ENCODE measurements at regions not wholly inside any gene's neighbourhood (a gene's known extent, or its start where the extent isn't known, plus 50 kb on each side); places are given as distances from the start of the nearest gene placed in this dataset.

GRCh38 chr11:103673773-103674172 is 362.7 kb upstream of the DDI1 start:
- no peaks in the 10 kb centered on the region for H3K4me1 ChIP-seq (ENCODE audit: insufficient read depth, low read length)
- no peaks in the 10 kb centered on the region for H3K9me3 ChIP-seq (ENCODE audit: insufficient read depth, low read depth, low read length)
- no peaks in the 10 kb centered on the region for H3K36me3 ChIP-seq (ENCODE audit: insufficient read depth, low read depth, low read length)
- H3K4me3 ChIP-seq (ENCODE audit: low read length), result no peak overlapping the region
- no peaks in the 10 kb centered on the region for H3K27me3 ChIP-seq (ENCODE audit: insufficient read depth, low read length)
- H3K9ac ChIP-seq (ENCODE audit: low read depth, low read length), result no peak overlapping the region
- H3K27ac ChIP-seq (ENCODE audit: low read length), result no peak overlapping the region

DNA sequence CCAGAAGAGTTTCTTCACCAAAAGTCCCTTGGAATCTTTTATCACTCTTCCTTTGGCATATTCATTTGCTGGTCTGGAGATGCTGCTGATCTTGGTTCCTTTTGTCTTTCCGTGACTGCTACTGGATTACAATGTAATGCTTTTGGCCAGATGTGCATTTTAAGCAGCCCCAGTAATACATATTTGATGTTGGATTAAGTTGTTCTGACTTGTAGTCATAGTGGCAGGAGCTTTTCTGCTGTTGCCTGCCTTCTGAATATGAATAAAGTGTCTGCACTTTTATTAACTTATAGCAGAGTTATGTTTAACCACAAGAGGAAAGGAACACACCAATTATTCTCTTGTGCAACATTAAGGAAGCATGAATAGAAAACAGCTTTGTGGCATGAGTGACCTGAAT is 360.0 kb upstream of the DDI1 start:
- Histone ChIP-seq H3K4me1 (ENCODE audit: insufficient read depth, low read length) (no peaks in the 10 kb centered on the region), H3K4me3 (ENCODE audit: low read length) (no peak overlapping the region), H3K9me3 (ENCODE audit: insufficient read depth, low read depth, low read length) (no peaks in the 10 kb centered on the region), H3K27ac (ENCODE audit: low read length) (no peak overlapping the region), H3K27me3 (ENCODE audit: insufficient read depth, low read length) (no peaks in the 10 kb centered on the region), H3K9ac (ENCODE audit: low read depth, low read length) (no peak overlapping the region), H3K36me3 (ENCODE audit: insufficient read depth, low read depth, low read length) (no peaks in the 10 kb centered on the region)

GRCh38 chr11:103680826-103681225 is 355.6 kb upstream of the DDI1 start:
- Histone ChIP-seq H3K4me1 (ENCODE audit: insufficient read depth, low read length) (no peaks in the 10 kb centered on the region), H3K9ac (ENCODE audit: low read depth, low read length) (no peak overlapping the region), H3K9me3 (ENCODE audit: insufficient read depth, low read depth, low read length) (no peaks in the 10 kb centered on the region), H3K4me3 (ENCODE audit: low read length) (no peak overlapping the region), H3K27me3 (ENCODE audit: insufficient read depth, low read length) (no peaks in the 10 kb centered on the region), H3K27ac (ENCODE audit: low read length) (no peak overlapping the region), H3K36me3 (ENCODE audit: insufficient read depth, low read depth, low read length) (no peaks in the 10 kb centered on the region)

DNA sequence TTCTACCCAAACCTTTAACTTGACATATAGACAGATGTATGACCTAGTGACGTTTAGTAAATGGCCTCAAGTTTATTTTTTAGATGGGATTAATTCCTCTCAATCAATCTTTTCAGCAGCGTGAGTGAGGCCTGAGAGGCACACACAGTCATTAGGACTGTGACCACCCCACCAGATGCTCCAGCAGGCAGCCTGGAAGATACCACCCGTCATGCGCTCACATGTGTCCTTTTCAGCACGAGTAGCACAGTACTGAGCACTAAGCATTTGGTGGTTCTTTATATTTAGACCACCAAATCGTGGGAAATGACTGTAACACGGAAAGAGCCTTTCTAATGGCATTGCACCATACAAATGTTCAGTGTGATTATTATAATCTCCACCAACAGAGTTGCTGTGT is 354.6 kb upstream of the DDI1 start:
- no peak overlapping the region for H3K27ac ChIP-seq (ENCODE audit: low read length)
- H3K27me3 ChIP-seq (ENCODE audit: insufficient read depth, low read length), result no peaks in the 10 kb centered on the region
- peaks cover 3% of the 10 kb centered on the region; the same call in 1 of the 2 replicates for H3K9me3 ChIP-seq (ENCODE audit: insufficient read depth, low read depth, low read length)
- H3K4me1 ChIP-seq (ENCODE audit: insufficient read depth, low read length), result no peaks in the 10 kb centered on the region
- H3K4me3 ChIP-seq (ENCODE audit: low read length), result no peak overlapping the region
- no peak overlapping the region for H3K9ac ChIP-seq (ENCODE audit: low read depth, low read length)
- H3K36me3 ChIP-seq (ENCODE audit: insufficient read depth, low read depth, low read length), result no peaks in the 10 kb centered on the region

- Histone ChIP-seq H3K27me3 (ENCODE audit: insufficient read depth, low read length) (no peaks in the 10 kb centered on the region), H3K36me3 (ENCODE audit: insufficient read depth, low read depth, low read length) (no peaks in the 10 kb centered on the region), H3K9me3 (ENCODE audit: insufficient read depth, low read depth, low read length) (peaks cover 3% of the 10 kb centered on the region; the same call in 1 of the 2 replicates), H3K4me3 (ENCODE audit: low read length) (no peak overlapping the region), H3K27ac (ENCODE audit: low read length) (no peak overlapping the region), H3K9ac (ENCODE audit: low read depth, low read length) (no peak overlapping the region), H3K4me1 (ENCODE audit: insufficient read depth, low read length) (no peaks in the 10 kb centered on the region)
These were observed 353.9 kb upstream of the DDI1 start for GRCh38 chr11:103682318-103683184.

DNA sequence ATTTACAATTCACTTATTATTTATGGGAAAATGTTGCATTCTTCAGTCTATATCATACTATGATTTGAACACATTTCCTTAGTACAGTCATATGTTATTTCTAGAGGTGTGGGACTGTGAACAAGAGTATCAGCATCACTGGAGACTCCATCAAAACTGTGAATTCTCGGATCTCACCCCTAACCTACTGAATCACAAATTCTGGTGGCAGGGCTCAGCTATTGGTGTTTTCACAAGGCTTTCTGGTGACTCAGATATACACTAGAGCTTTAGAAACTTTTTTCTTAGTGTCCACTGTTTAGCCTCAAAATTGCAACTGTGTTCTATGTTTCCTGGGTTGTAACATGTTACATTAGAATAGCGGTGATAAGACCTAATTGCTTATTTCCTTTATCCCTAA is 352.9 kb upstream of the DDI1 start:
- Histone ChIP-seq H3K4me1 (ENCODE audit: insufficient read depth, low read length) (no peaks in the 10 kb centered on the region), H3K9ac (ENCODE audit: low read depth, low read length) (no peak overlapping the region), H3K4me3 (ENCODE audit: low read length) (no peak overlapping the region), H3K9me3 (ENCODE audit: insufficient read depth, low read depth, low read length) (peaks cover 3% of the 10 kb centered on the region; the same call in 1 of the 2 replicates), H3K36me3 (ENCODE audit: insufficient read depth, low read depth, low read length) (no peaks in the 10 kb centered on the region), H3K27ac (ENCODE audit: low read length) (no peak overlapping the region), H3K27me3 (ENCODE audit: insufficient read depth, low read length) (no peaks in the 10 kb centered on the region)

GRCh38 chr11:103688924-103689323 is 347.5 kb upstream of the DDI1 start:
- Histone ChIP-seq H3K36me3 (ENCODE audit: insufficient read depth, low read depth, low read length) (no peaks in the 10 kb centered on the region), H3K4me1 (ENCODE audit: insufficient read depth, low read length) (no peaks in the 10 kb centered on the region), H3K9me3 (ENCODE audit: insufficient read depth, low read depth, low read length) (peaks cover 3% of the 10 kb centered on the region; the same call in 1 of the 2 replicates), H3K27me3 (ENCODE audit: insufficient read depth, low read length) (no peaks in the 10 kb centered on the region), H3K9ac (ENCODE audit: low read depth, low read length) (no peak overlapping the region), H3K27ac (ENCODE audit: low read length) (no peak overlapping the region), H3K4me3 (ENCODE audit: low read length) (no peak overlapping the region)

DNA sequence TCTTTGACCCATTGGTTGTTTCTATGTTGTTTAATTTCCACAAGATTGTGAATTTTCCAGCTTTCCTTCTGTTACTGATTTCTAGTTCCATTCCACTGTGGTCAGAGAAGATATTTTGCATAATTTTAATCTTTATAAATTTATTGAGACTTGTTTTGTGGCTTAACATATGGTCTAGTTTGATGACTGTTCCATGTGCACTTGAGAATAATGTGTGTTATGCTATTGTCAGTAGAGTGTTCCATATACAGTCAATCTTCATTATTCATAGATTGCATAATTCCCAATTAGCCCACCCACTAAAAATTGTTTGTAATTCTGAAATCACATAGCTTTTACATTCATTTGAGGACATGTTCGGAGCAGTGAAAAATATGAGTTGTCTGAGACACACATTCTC is 346.1 kb upstream of the DDI1 start:
- no peaks in the 10 kb centered on the region for H3K4me1 ChIP-seq (ENCODE audit: insufficient read depth, low read length)
- no peak overlapping the region for H3K4me3 ChIP-seq (ENCODE audit: low read length)
- H3K9ac ChIP-seq (ENCODE audit: low read depth, low read length), result no peak overlapping the region

GRCh38 chr11:103696123-103696522 is 340.3 kb upstream of the DDI1 start:
- no peaks in the 10 kb centered on the region for H3K4me1 ChIP-seq (ENCODE audit: insufficient read depth, low read length)
- H3K27ac ChIP-seq (ENCODE audit: low read length), result no peak overlapping the region
- no peak overlapping the region for H3K9ac ChIP-seq (ENCODE audit: low read depth, low read length)
- no peaks in the 10 kb centered on the region for H3K9me3 ChIP-seq (ENCODE audit: insufficient read depth, low read depth, low read length)
- no peaks in the 10 kb centered on the region for H3K27me3 ChIP-seq (ENCODE audit: insufficient read depth, low read length)
- no peaks in the 10 kb centered on the region for H3K36me3 ChIP-seq (ENCODE audit: insufficient read depth, low read depth, low read length)
- H3K4me3 ChIP-seq (ENCODE audit: low read length), result no peak overlapping the region

More for the DNA sequence above, 346.1 kb upstream of the DDI1 start:
- Histone ChIP-seq H3K27ac (ENCODE audit: low read length) (no peak overlapping the region), H3K9me3 (ENCODE audit: insufficient read depth, low read depth, low read length) (peaks cover 3% of the 10 kb centered on the region; the same call in 1 of the 2 replicates), H3K27me3 (ENCODE audit: insufficient read depth, low read length) (no peaks in the 10 kb centered on the region), H3K36me3 (ENCODE audit: insufficient read depth, low read depth, low read length) (no peaks in the 10 kb centered on the region)

DNA sequence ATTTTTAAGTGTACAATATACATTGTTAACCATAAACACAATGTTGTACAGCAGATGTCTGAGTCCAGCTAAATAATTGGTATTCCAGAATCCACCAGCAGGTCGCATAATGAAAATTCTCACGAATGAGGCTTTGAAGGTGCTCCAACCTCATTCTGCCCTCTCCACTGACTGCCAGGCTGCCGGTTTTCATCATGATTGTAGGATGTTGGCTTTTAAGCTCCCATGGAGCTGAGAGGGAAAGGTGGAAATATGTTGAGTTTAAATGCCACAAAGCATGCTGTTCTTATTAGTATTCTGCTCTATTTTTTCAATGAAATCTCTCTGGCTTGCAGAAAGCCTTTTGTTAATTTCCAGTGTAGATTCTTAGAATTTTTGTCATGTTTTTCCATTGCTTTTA is 337.2 kb upstream of the DDI1 start:
- no peaks in the 10 kb centered on the region for H3K36me3 ChIP-seq (ENCODE audit: insufficient read depth, low read depth, low read length)
- H3K9ac ChIP-seq (ENCODE audit: low read depth, low read length), result no peak overlapping the region
- H3K27me3 ChIP-seq (ENCODE audit: insufficient read depth, low read length), result no peaks in the 10 kb centered on the region
- H3K4me1 ChIP-seq (ENCODE audit: insufficient read depth, low read length), result no peaks in the 10 kb centered on the region
- no peaks in the 10 kb centered on the region for H3K9me3 ChIP-seq (ENCODE audit: insufficient read depth, low read depth, low read length)
- no peak overlapping the region for H3K27ac ChIP-seq (ENCODE audit: low read length)
- H3K4me3 ChIP-seq (ENCODE audit: low read length), result no peak overlapping the region

DNA sequence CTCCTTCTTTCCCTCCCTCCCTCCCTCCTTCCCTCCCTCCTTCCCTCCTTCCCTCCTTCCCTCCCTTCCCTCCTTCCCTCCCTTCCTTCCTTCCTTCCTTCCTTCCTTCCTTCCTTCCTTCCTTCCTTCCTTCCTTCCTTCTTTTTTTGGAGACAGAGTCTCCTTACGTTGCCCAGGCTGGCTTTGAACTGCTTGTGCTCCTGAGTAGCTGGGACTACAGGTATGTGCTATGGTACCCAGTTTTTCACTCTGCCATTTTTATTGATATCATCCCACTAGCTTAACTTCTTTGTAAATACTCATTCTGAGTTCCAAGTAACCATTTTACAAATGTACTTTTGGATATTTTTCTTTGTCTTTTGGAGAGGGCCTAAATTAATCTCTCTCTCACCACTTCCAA is 336.8 kb upstream of the DDI1 start:
- Histone ChIP-seq H3K27me3 (ENCODE audit: insufficient read depth, low read length) (no peaks in the 10 kb centered on the region), H3K9me3 (ENCODE audit: insufficient read depth, low read depth, low read length) (no peaks in the 10 kb centered on the region), H3K4me1 (ENCODE audit: insufficient read depth, low read length) (no peaks in the 10 kb centered on the region), H3K36me3 (ENCODE audit: insufficient read depth, low read depth, low read length) (no peaks in the 10 kb centered on the region), H3K4me3 (ENCODE audit: low read length) (no peak overlapping the region), H3K9ac (ENCODE audit: low read depth, low read length) (no peak overlapping the region), H3K27ac (ENCODE audit: low read length) (no peak overlapping the region)

DNA sequence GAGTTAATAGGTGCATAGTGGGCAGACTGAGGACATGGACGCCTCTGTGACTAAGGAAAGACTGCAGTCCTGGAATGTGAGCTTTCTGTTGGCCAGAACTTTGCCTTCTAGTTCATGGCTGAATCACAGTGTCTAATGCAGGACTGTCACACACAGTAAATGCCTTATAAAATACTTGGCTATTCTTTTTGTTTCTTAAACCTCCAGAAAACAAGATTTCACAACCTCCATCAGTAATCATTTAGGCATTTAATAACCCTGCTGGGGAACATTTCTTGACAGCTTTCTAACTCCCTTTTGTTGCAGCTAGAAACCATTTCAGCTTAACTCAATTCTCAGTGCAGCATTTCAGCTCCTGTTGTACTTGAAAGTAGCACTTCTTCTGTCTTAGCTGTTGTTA is 335.8 kb upstream of the DDI1 start:
- Histone ChIP-seq H3K4me1 (ENCODE audit: insufficient read depth, low read length) (no peaks in the 10 kb centered on the region), H3K36me3 (ENCODE audit: insufficient read depth, low read depth, low read length) (no peaks in the 10 kb centered on the region), H3K27me3 (ENCODE audit: insufficient read depth, low read length) (no peaks in the 10 kb centered on the region), H3K4me3 (ENCODE audit: low read length) (no peak overlapping the region), H3K9me3 (ENCODE audit: insufficient read depth, low read depth, low read length) (no peaks in the 10 kb centered on the region), H3K9ac (ENCODE audit: low read depth, low read length) (no peak overlapping the region), H3K27ac (ENCODE audit: low read length) (no peak overlapping the region)
